ENCODE measurements at regions not wholly inside any gene's neighbourhood (a gene's known extent, or its start where the extent isn't known, plus 50 kb on each side); places are given as distances from the start of the nearest gene placed in this dataset.

GRCh38 chr1:38101037-38101785 lies 54.6 kb upstream of the POU3F1 start:
- H3K4me3 ChIP-seq: no peak overlapping the region
- H4K20me1 ChIP-seq: no peaks in the 10 kb centered on the region
- TF ChIP-seq Cebpa-rat (IDR thresholded peaks at IDR 0.05): no peak
- H3K9ac ChIP-seq: no peak overlapping the region
- no peaks in the 10 kb centered on the region for H3K36me3 ChIP-seq
- no peak overlapping the region for H3K4me2 ChIP-seq
- no peaks in the 10 kb centered on the region for H3K4me1 ChIP-seq
- no peak overlapping the region for H3K27ac ChIP-seq
- no peaks in the 10 kb centered on the region for H3K9me3 ChIP-seq
- H3K27me3 ChIP-seq: no peaks in the 10 kb centered on the region

GRCh38 chr1:38098101-38098847 lies 51.7 kb upstream of the POU3F1 start:
- no peaks in the 10 kb centered on the region for H3K27me3 ChIP-seq

DNA sequence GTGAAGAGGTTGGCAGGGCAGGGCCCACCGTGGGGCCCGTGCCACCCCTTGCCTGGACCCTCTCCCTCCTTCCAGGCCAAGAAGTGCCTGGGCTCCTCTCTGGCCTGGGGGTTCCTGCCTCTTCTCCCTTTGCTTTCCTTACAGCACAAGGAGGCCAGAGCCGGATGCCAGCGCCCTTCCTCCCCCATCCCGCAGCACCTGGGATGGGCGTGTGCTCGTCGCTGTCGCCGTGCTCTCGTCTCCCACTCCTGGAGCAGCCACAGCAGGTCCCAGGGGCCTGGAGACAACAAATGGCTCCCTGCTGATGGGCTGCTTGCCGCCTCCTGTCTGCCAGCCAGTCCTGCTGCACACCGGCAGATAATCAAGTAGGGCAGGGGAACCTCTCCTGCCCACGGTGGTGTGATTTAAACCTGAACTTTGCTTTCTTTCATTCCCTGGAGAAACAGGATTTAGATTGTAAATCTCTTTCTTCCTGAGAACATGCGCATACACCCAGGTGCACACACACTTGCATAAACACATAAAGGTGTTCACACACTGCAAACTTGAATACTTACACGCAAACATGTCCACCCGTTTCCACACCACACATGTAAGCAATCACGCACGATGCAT lies 50.8 kb upstream of the POU3F1 start:
- no peak for TF ChIP-seq Cebpa-rat (IDR thresholded peaks at IDR 0.05)
- no peaks in the 10 kb centered on the region for H3K27me3 ChIP-seq
- H3K27ac ChIP-seq: no peak overlapping the region
- no peaks in the 10 kb centered on the region for H3K36me3 ChIP-seq
- no peak overlapping the region for H3K4me3 ChIP-seq
- H3K9ac ChIP-seq: no peak overlapping the region
- H4K20me1 ChIP-seq: no peaks in the 10 kb centered on the region
- no peak overlapping the region for H3K4me2 ChIP-seq
- peaks cover 29% of the 10 kb centered on the region for H3K4me1 ChIP-seq
- no peaks in the 10 kb centered on the region for H3K9me3 ChIP-seq

More at GRCh38 chr1:38098101-38098847, 51.7 kb upstream of the POU3F1 start:
- no peak overlapping the region for H3K9ac ChIP-seq
- H3K36me3 ChIP-seq: no peaks in the 10 kb centered on the region
- no peak for TF ChIP-seq Cebpa-rat (IDR thresholded peaks at IDR 0.05)
- H3K4me2 ChIP-seq: no peak overlapping the region
- no peak overlapping the region for H3K4me3 ChIP-seq
- H3K27ac ChIP-seq: no peak overlapping the region
- H3K4me1 ChIP-seq: peaks cover 21% of the 10 kb centered on the region
- no peaks in the 10 kb centered on the region for H4K20me1 ChIP-seq
- H3K9me3 ChIP-seq: no peaks in the 10 kb centered on the region

Measured in BLaER1 (cell line).